BJ (cell line): ENCODE measurements at regions not wholly inside any gene's neighbourhood (a gene's known extent, or its start where the extent isn't known, plus 50 kb on each side); places are given as distances from the start of the nearest gene placed in this dataset.

Experiments used
- CTCF ChIA-PET: fragments of 350-600 bp; formaldehyde crosslinking; extraction: SDS; loops from one replicate; lab custom pipeline; 2021; ENCODE audit warnings: antibody characterized with exemption, inconsistent platforms; lab: Yijun Ruan, JAX
- POLR2A ChIA-PET: fragments of 300-600 bp; sonication (Branson Sonifier 250); formaldehyde crosslinking; extraction: SDS; loops from one replicate; lab custom pipeline; 2021; ENCODE audit warnings: antibody characterized with exemption; lab: Charles Lee
- DNase-seq: peaks from one replicate; pipeline ENCODE4 v3.0.0-alpha.2; 2011; ENCODE audit warnings: low read depth
- H3K27me3 ChIP-seq: 2 replicates; pipeline ENCODE4 v1.6.0; 2011; ENCODE audit warnings: low read length; ENCODE audit not compliant: control insufficient read depth, insufficient read depth
- H3K36me3 ChIP-seq: 2 replicates; pipeline ENCODE4 v1.5.1; 2011; ENCODE audit warnings: low read length; ENCODE audit not compliant: control insufficient read depth, insufficient read depth
- H3K4me3 ChIP-seq: 2 replicates; pipeline ENCODE4 v1.5.1; 2011; ENCODE audit warnings: low read depth, mild to moderate bottlenecking, control low read depth, low read length
- CTCF ChIP-seq: IDR thresholded peaks from 2 replicates; pipeline ENCODE4 v1.5.1; 2011; ENCODE audit warnings: low read depth, mild to moderate bottlenecking, control low read depth, inconsistent platforms, low read length, moderate library complexity; ENCODE audit not compliant: insufficient read depth

DNA sequence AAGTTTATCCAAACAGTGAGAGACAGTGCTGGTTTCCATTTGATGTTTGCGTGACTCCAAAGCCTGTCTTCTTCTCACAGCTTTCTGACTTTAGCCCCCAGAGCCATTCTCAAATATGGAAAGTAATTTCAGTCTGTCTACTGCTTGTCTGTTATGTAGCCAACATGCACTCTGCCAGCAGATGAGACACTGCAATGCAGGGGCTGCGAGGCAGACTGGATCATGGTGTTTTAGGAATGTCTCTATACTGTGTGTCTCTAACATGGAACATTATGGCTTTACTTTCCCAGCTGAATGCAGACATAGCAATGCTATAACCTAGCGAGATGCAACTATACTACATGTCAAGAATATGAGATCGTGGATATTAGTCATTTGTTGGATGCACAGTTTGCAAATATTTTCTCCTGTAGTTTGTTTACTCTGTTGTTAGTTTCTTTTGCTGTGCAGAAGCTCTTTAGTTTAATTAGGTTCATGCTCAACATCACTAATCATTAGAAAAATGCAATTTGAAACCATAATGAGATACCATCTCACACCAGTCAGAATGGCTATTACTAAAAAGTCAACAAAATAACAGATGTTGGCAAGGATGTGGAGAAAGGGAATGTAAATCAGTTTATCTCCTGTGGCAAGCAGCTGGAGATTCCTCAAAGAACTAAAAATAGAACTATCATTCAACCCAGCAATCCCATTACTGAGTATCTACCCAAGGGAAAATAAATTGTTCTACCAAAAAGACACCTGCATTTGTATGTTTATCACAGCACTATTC, 235.8 kb upstream of the TMTC1 start:
- TF ChIP-seq CTCF, result no peak
- POLR2A ChIA-PET, result no interaction called here
- no peaks in the 10 kb centered on the region for H3K27me3 ChIP-seq
- no peaks in the 10 kb centered on the region for H3K36me3 ChIP-seq
- CTCF ChIA-PET, result interaction anchor here (0.6 kb wide), 1 partner anchor 143 kb away, joined by 3 read pairs; no protein-coding TSS in a partner anchor
- DNase-seq, result no peak
- no peak overlapping the region for H3K4me3 ChIP-seq

DNA sequence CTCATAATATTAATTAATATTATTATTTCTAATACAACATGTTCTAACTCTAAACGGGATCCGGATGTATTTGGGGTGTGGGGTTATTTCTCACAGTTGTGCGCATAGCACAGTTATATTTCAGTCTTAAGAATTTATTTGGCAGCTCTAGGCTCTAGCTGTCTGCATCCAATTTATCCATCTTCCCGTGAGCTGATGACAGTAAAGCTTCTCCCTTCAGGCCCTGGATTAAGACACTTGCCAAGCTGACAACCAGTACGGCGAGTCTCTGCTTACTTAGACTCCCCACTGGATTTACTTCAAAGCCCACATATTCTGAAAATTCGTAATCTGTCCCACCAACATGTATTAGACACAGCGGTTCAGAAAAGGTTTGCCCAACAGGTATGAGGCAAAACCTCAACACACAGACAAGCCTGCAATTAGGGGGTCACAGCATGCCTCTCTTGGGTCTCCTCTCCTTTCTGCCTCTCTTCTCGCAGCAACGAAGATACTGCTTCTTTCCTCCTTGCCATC, 232.9 kb upstream of the TMTC1 start:
- no peaks in the 10 kb centered on the region for H3K36me3 ChIP-seq
- no peak overlapping the region for H3K4me3 ChIP-seq
- POLR2A ChIA-PET, result no interaction called here
- H3K27me3 ChIP-seq, result no peaks in the 10 kb centered on the region
- no peak for TF ChIP-seq CTCF
- no peak for DNase-seq
- CTCF ChIA-PET, result no interaction called here

DNA sequence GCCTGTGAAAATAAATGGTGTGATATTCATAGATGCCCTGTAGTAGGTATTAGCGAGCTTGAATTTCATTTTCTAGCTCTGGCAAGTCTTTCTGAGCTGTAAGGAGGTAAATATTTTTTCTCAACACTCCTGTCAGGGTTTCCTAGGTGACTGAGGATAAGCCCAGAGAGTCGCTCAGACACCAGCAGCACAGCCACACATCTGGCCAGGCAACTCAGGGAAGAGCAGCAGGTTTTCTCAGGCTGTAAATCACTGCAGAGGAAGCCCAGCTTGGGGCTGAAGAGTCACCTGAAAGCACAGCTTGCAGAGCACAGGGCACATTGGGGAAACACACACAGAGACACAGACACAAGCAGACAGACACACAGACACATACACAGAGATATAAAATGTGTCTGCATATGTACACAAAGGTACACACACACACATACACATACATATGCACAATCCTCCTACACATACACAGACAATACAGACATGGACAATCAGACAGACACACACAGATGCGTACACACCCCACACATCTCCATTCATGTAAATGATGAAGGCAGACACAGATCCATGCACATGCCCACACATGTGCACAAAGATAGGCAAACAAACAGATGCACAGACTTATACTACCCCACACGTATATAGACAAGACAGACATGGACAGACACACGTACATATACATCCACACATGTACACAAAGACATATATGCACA, 232.0 kb upstream of the TMTC1 start:
- TF ChIP-seq CTCF, result no peak
- ChIA-PET CTCF (no interaction called here), POLR2A (no interaction called here)
- H3K4me3 ChIP-seq, result no peak overlapping the region
- no peak for DNase-seq
- no peaks in the 10 kb centered on the region for H3K27me3 ChIP-seq
- no peaks in the 10 kb centered on the region for H3K36me3 ChIP-seq

GRCh38 chr12:30014991-30015390, 231.2 kb upstream of the TMTC1 start:
- POLR2A ChIA-PET, result no interaction called here
- no peak for TF ChIP-seq CTCF
- H3K27me3 ChIP-seq, result no peaks in the 10 kb centered on the region
- CTCF ChIA-PET, result no interaction called here
- H3K36me3 ChIP-seq, result no peaks in the 10 kb centered on the region
- no peak for DNase-seq
- no peak overlapping the region for H3K4me3 ChIP-seq

DNA sequence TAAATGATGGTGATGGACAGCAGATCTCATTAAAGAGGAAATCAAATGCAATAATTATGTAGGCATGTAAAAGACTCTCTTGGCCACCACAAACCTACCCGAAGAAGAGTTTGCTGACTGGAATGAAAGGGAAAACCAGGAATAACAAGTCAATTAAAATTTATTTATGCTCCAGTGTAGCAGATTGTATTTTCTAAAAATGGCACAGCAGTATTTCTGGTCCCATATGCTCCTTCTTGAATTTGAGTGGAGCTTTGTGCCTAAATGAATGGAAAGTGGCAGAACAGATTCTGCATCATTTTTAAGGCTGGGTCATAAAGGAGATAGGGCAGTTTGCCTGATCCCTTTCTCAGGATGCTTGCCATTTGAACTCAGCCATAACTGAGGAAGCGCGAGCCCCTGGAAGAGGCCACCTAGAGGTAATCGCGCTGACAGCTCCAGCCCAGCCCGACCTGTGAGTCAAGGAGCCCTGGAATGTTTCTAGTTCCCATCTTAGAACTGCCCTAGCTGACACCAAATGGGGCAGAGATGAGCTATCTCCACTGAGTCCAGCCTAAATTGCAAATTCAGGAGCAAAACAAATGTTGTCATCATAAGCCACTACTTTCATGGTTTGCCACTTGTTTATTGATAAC, 229.2 kb upstream of the TMTC1 start:
- CTCF ChIA-PET, result no interaction called here
- DNase-seq, result no peak
- Histone ChIP-seq H3K27me3 (no peaks in the 10 kb centered on the region), H3K36me3 (no peaks in the 10 kb centered on the region), H3K4me3 (no peak overlapping the region)
- POLR2A ChIA-PET, result no interaction called here
- no peak for TF ChIP-seq CTCF
